ENCODE measurements at regions not wholly inside any gene's neighbourhood (a gene's known extent, or its start where the extent isn't known, plus 50 kb on each side); places are given as distances from the start of the nearest gene placed in this dataset.
"Not testable (repeated sequence)": the region's sequence is repeated elsewhere in the genome, so short reads cannot be mapped to it uniquely, and the experiment has no call there.

DNA sequence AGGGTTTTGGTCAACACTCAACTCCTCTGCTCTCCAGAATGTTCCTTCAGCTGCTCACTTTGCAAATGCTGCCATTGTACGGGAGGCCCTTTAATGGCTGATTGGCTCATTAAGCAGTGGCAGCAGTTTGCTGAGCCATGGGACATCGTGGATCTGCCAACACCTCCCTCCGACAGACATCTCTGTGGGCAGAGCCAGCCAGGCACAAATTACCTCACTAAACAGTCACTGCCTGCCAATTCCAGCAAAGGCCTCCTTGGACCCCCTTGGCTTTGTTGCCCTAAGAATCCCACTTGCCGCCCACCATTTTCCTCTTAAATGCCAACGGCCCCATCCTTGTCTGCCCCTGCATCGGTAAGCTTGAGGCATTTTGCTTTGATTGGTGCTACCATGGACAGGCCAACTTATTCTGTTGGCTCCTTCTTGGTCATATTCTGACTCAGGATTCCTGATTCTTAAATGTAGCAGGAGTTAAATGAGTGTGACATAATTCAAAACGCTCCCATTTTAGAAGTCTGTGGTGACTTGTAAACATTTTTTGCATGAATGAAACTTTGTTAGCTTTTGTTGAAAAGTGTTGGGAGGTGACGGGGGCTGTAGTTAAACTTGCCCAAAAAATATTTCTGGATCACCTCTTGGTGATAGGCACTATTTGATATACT, 57.5 kb upstream of the LMO2 start:
- Mint-ChIP-seq H3K9me3 (no peaks in the 10 kb centered on the region), H3K4me1 (ENCODE audit: low read depth) (no peaks in the 10 kb centered on the region), H3K4me3 (no peak overlapping the region), H3K27ac (no peak overlapping the region), H3K27me3 (peaks cover 22% of the 10 kb centered on the region), H3K36me3 (ENCODE audit: low read depth) (no peaks in the 10 kb centered on the region)
- no peak for DNase-seq

DNA sequence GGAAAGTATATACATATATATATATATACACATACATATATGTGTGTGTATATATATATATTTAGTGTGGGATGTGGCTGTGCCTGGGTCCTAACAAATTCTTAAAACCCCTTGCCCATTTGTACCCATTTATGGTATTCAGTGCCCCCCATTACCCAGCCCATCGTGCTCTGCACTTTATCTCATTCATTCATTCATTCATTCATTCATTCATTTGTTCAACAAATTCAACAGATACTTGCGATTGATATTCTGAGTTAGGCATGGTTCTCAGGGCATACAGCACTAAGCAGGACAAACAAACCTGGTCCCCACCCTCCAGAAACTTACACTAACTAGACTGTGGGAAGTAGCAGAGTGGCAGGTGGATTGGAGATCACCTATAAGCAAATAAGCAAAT, 56.6 kb upstream of the LMO2 start:
- H3K4me1 Mint-ChIP-seq (ENCODE audit: low read depth) = no peaks in the 10 kb centered on the region
- H3K9me3 Mint-ChIP-seq = no peaks in the 10 kb centered on the region
- DNase-seq = no peak
- H3K36me3 Mint-ChIP-seq (ENCODE audit: low read depth) = no peaks in the 10 kb centered on the region
- H3K27ac Mint-ChIP-seq = no peak overlapping the region
- peaks cover 17% of the 10 kb centered on the region for H3K27me3 Mint-ChIP-seq
- no peak overlapping the region for H3K4me3 Mint-ChIP-seq

DNA sequence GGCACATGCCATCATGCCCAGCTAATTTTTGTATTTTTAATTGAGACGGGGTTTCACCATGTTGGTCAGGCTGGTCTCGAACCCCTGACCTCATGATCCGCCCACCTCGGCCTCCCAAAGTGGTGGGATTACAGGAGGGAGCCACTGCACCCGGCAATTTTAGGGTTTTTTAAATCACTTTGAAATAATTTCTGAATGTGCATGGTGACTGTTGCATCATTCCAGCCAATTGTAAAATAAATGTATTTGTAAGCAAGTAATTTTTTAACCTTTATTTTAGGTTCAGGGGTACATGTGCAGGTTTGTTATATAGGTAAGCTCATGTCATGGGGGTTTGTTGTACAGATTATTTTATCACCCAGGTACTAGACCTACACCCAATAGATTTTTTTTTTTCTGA, 56.0 kb upstream of the LMO2 start:
- not testable (repeated sequence) for H3K9me3 Mint-ChIP-seq; H3K4me1 Mint-ChIP-seq (ENCODE audit: low read depth); H3K27ac Mint-ChIP-seq; DNase-seq; H3K36me3 Mint-ChIP-seq (ENCODE audit: low read depth); H3K4me3 Mint-ChIP-seq
- peaks cover 17% of the 10 kb centered on the region for H3K27me3 Mint-ChIP-seq

DNA sequence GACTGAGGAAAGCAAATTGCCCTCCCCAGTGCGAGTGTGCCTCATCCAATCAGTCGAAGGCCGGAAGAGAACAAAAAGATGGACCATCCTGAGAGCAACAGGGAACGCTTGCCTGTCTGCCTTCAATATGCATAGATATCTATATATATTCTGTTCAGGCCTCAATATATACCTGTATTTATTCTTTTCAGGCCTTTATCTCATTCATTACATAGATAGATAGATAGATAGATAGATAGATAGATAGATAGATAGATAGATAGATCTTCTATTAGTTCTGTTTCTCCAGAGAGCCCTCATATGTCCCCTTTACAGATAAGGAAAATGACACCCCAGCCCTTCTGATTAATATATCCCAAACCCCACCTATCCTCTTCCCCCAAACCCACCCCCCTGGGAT, 55.1 kb upstream of the LMO2 start:
- Mint-ChIP-seq H3K4me3 (no peak overlapping the region), H3K36me3 (ENCODE audit: low read depth) (no peaks in the 10 kb centered on the region), H3K4me1 (ENCODE audit: low read depth) (no peaks in the 10 kb centered on the region), H3K27me3 (peaks cover 19% of the 10 kb centered on the region), H3K9me3 (no peaks in the 10 kb centered on the region), H3K27ac (no peak overlapping the region)
- DNase-seq = no peak

DNA sequence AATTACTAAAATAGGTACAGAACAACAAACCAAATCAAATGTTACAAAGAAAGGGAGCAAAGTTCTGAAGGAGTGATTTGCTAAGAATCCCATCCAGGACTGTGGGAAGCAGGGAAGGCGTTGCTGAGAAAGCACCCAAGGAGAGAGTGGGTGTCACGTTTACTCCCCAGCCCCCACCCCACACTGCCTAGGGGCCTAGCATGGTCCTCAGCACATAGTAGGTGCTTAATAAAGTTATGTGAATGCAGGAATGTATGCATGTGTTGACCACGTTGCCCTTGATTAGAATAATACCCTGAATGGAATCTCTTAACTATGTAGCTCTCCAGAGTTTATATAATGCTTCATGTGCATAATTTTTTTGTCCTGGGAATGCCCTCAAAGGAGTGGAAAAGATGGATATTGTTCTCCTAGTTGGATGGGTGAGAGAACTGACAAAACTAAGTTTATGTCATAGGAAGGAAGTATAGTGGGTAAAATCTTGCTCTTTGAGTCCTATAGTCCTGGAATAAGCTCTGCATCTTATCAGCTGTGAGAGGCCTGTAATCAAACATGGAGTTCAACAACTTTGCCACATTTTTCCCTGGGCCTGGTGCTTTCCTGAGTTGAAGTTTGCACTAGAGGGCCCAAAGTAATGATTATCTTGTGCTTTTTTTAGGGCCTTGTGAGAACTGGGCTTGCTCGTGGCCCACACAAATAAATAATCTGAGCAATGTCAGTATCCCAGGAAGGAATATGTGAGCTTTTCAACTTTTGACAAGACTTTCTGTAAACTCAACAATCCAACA, 53.8 kb upstream of the LMO2 start:
- H3K9me3 Mint-ChIP-seq = no peaks in the 10 kb centered on the region
- H3K36me3 Mint-ChIP-seq (ENCODE audit: low read depth) = no peaks in the 10 kb centered on the region
- peaks cover 21% of the 10 kb centered on the region for H3K27me3 Mint-ChIP-seq
- H3K4me1 Mint-ChIP-seq (ENCODE audit: low read depth) = no peaks in the 10 kb centered on the region
- H3K27ac Mint-ChIP-seq = no peak overlapping the region
- DNase-seq = no peak
- no peak overlapping the region for H3K4me3 Mint-ChIP-seq

DNA sequence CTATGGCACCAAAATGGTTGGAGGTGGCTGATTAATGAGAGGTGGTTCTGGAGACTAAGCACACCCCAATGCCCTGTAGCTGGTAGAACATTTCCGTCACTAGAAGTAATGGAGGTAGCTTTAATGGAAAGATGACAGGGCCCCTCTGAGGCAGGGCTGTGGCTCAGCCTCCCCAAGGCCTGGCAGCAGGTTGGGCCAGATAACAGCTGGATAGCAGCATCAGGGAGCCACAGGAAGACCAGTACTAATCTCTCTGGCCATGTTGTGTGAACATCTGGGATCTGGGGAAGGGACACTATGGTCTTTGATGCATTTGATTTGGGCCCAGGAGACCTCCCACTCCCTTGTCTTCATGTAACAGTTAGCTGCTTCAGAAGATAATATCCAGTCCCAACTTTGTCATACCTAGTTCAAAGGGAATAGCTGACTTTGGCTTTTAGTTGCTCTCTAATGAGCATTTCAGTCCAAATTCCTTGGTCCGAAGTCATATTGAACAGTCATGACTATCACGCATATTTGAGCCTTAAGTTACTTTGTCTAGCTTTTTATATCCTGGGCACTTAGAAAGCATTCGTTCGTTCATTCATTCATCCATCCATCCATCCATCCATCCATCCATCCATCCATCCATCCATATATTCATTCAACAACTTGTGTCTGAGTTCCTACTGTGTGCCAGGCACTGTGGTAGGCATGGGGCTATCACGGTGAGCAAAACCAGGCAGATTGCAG, 53.0 kb upstream of the LMO2 start:
- Mint-ChIP-seq H3K9me3 (no peaks in the 10 kb centered on the region), H3K27ac (no peak overlapping the region), H3K4me3 (no peak overlapping the region), H3K4me1 (ENCODE audit: low read depth) (no peaks in the 10 kb centered on the region), H3K36me3 (ENCODE audit: low read depth) (no peaks in the 10 kb centered on the region), H3K27me3 (peaks cover 21% of the 10 kb centered on the region)
- DNase-seq = no peak

DNA sequence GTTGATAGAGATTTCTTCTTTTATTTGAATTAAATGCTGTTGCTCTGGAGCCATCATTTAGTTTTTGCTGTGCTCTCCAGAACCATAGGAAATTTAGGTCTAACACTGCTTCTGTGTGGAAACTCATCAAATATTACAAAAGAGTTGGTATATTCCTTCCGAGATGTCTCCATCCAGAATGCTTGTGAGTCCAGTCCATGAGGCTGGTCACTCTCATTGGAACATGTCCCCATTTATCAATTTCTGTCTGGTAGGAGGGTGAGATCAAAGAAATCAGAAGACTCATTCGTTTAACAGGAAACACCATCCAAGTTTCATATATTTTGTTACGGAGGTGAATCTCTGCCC, 52.4 kb upstream of the LMO2 start:
- Mint-ChIP-seq H3K27me3 (peaks cover 16% of the 10 kb centered on the region), H3K9me3 (no peaks in the 10 kb centered on the region), H3K27ac (no peak overlapping the region), H3K4me3 (no peak overlapping the region), H3K36me3 (ENCODE audit: low read depth) (no peaks in the 10 kb centered on the region), H3K4me1 (ENCODE audit: low read depth) (no peaks in the 10 kb centered on the region)
- DNase-seq = no peak

DNA sequence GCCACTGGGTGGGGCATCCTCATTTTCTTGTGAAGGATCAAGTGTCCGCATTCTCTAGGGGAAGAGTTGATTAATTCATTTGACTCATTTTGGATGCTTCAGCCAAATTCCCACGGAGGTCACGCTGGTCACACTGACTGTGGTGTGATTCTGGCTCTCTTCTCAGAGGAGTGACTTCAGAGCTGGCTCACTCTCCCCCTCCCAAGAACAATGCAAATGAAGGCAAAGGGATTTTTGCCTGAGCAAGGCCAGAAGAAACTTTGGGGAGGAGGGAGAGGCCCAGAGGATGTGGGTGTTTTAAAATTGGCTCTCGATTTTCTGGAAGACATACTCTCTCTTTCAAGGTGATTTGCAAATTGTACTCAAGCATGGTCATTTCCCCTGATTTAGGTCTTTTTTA, 51.1 kb upstream of the LMO2 start:
- no peak overlapping the region for H3K27ac Mint-ChIP-seq
- H3K4me1 Mint-ChIP-seq (ENCODE audit: low read depth) = no peaks in the 10 kb centered on the region
- no peak for DNase-seq
- peaks cover 16% of the 10 kb centered on the region for H3K27me3 Mint-ChIP-seq
- H3K4me3 Mint-ChIP-seq = no peak overlapping the region
- H3K36me3 Mint-ChIP-seq (ENCODE audit: low read depth) = no peaks in the 10 kb centered on the region
- no peaks in the 10 kb centered on the region for H3K9me3 Mint-ChIP-seq

DNA sequence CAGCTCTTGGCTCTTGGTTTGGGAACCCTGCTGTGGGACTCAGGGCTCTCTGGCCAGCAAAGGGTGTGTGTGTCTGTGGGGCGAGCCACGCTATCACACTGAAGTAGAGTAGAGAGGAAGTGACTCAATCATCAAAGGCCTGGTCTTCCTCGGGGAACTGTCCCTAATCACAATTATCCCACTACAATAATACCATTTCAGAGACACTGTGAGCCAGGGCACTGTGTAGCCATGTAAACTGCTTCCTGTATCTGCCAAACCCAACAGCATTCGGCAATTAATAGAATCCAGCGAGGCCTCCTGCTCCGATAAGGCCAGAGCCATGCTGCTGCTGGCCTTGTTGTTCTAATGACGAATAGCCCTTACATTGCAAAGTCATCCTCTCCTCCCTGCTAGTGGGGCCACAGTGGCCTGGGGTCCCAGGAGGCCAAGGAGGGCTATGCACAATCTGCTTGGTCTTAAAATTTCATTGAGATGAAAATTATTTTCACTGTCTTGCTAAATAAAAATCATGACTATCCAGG, 49.8 kb upstream of the LMO2 start:
- Mint-ChIP-seq H3K36me3 (ENCODE audit: low read depth) (no peaks in the 10 kb centered on the region), H3K27ac (no peak overlapping the region), H3K4me3 (no peak overlapping the region), H3K4me1 (ENCODE audit: low read depth) (no peaks in the 10 kb centered on the region), H3K27me3 (peaks cover 24% of the 10 kb centered on the region), H3K9me3 (no peaks in the 10 kb centered on the region)
- no peak for DNase-seq

Data from activated T-cell treated with anti-CD3 and anti-CD28 coated beads, Interleukin-2, amount 50 U/mL, for 24 hours (primary cell).